ENCODE measurements at regions not wholly inside any gene's neighbourhood (a gene's known extent, or its start where the extent isn't known, plus 50 kb on each side); places are given as distances from the start of the nearest gene placed in this dataset.

- no peak overlapping the region for H3K18ac ChIP-seq (ENCODE audit: low read depth in 1 of 2, low read length in 2 of 2)
- no peak overlapping the region for H2BK5ac ChIP-seq (ENCODE audit: low read depth, low read length, poor library complexity, severe bottlenecking)
- H3K4me3 ChIP-seq (ENCODE audit: insufficient read depth in 1 of 2, low read depth in 1 of 2, low read length in 2 of 2), result no peak overlapping the region
- H3K9me3 ChIP-seq (ENCODE audit: control insufficient read depth, low read length), result no peaks in the 10 kb centered on the region
- no peaks in the 10 kb centered on the region for H3K4me1 ChIP-seq (ENCODE audit: control insufficient read depth, insufficient read depth, low read depth, low read length)
- H2AFZ ChIP-seq (ENCODE audit: low read depth, low read length), result no peak overlapping the region
- H3K23ac ChIP-seq (ENCODE audit: low read length in 2 of 2), result no peak overlapping the region
- H3K9ac ChIP-seq (ENCODE audit: low read length), result no peak overlapping the region
- no peak overlapping the region for H2BK120ac ChIP-seq (ENCODE audit: low read depth, low read length)
- no peak overlapping the region for H3K14ac ChIP-seq (ENCODE audit: low read length in 2 of 2)
- no peak overlapping the region for H2BK12ac ChIP-seq (ENCODE audit: low read length in 2 of 2)
- no peak overlapping the region for H3K27ac ChIP-seq (ENCODE audit: low read length, poor library complexity, severe bottlenecking)
- H3K79me1 ChIP-seq (replicated peaks; ENCODE audit: low read length, poor library complexity, severe bottlenecking), result no peaks in the 10 kb centered on the region
- H3K27me3 ChIP-seq (ENCODE audit: control insufficient read depth in 1 of 2, insufficient read depth in 1 of 2, low read length in 2 of 2), result peaks cover 0 to 35% of the 10 kb centered on the region in 2 experiments
- no peak overlapping the region for H2AK5ac ChIP-seq (ENCODE audit: low read length, severe bottlenecking)
- H4K91ac ChIP-seq (ENCODE audit: low read length), result no peak overlapping the region
- no peak overlapping the region for H4K8ac ChIP-seq (ENCODE audit: low read length)
- no peak overlapping the region for H3K4me2 ChIP-seq (ENCODE audit: low read length, poor library complexity, severe bottlenecking)
- WGBS, result 65% methylated on average over 4 of the region's 4 CpGs
- no peak overlapping the region for H3K4ac ChIP-seq (ENCODE audit: low read depth in 1 of 2, low read length in 2 of 2)
- no peak overlapping the region for H2BK15ac ChIP-seq (ENCODE audit: low read depth, poor library complexity, severe bottlenecking)
- no peak for DNase-seq
- H3K36me3 ChIP-seq (ENCODE audit: control insufficient read depth in 1 of 2, insufficient read depth in 2 of 2, low read depth in 1 of 2, low read length in 2 of 2), result no peaks in the 10 kb centered on the region
Measured at GRCh38 chr16:73915935-73916334, 380.7 kb upstream of the PSMD7 start.

- WGBS, result 46% methylated on average over 1 of the region's 5 CpGs
- no peak overlapping the region for H3K18ac ChIP-seq (ENCODE audit: low read depth in 1 of 2, low read length in 2 of 2)
- H3K4ac ChIP-seq (ENCODE audit: low read depth in 1 of 2, low read length in 2 of 2), result no peak overlapping the region
- no peak overlapping the region for H4K8ac ChIP-seq (ENCODE audit: low read length)
- H3K79me1 ChIP-seq (replicated peaks; ENCODE audit: low read length, poor library complexity, severe bottlenecking), result no peaks in the 10 kb centered on the region
- H3K36me3 ChIP-seq (ENCODE audit: control insufficient read depth in 1 of 2, insufficient read depth in 2 of 2, low read depth in 1 of 2, low read length in 2 of 2), result no peaks in the 10 kb centered on the region
- no peak overlapping the region for H3K9ac ChIP-seq (ENCODE audit: low read length)
- no peak overlapping the region for H2BK5ac ChIP-seq (ENCODE audit: low read depth, low read length, poor library complexity, severe bottlenecking)
- H2AFZ ChIP-seq (ENCODE audit: low read depth, low read length), result no peak overlapping the region
- no peaks in the 10 kb centered on the region for H3K9me3 ChIP-seq (ENCODE audit: control insufficient read depth, low read length)
- no peak overlapping the region for H3K4me2 ChIP-seq (ENCODE audit: low read length, poor library complexity, severe bottlenecking)
- DNase-seq, result no peak
- H2BK120ac ChIP-seq (ENCODE audit: low read depth, low read length), result no peak overlapping the region
- no peak overlapping the region for H3K27ac ChIP-seq (ENCODE audit: low read length, poor library complexity, severe bottlenecking)
- no peak overlapping the region for H3K23ac ChIP-seq (ENCODE audit: low read length in 2 of 2)
- no peak overlapping the region for H4K91ac ChIP-seq (ENCODE audit: low read length)
- no peak overlapping the region for H2BK12ac ChIP-seq (ENCODE audit: low read length in 2 of 2)
- no peak overlapping the region for H3K14ac ChIP-seq (ENCODE audit: low read length in 2 of 2)
- peaks cover 0 to 39% of the 10 kb centered on the region in 2 experiments for H3K27me3 ChIP-seq (ENCODE audit: control insufficient read depth in 1 of 2, insufficient read depth in 1 of 2, low read length in 2 of 2)
- no peak overlapping the region for H2AK5ac ChIP-seq (ENCODE audit: low read length, severe bottlenecking)
- no peak overlapping the region for H3K4me3 ChIP-seq (ENCODE audit: insufficient read depth in 1 of 2, low read depth in 1 of 2, low read length in 2 of 2)
- no peaks in the 10 kb centered on the region for H3K4me1 ChIP-seq (ENCODE audit: control insufficient read depth, insufficient read depth, low read depth, low read length)
- H2BK15ac ChIP-seq (ENCODE audit: low read depth, poor library complexity, severe bottlenecking), result no peak overlapping the region
Measured at GRCh38 chr16:73915140-73915539, 381.5 kb upstream of the PSMD7 start.

DNA sequence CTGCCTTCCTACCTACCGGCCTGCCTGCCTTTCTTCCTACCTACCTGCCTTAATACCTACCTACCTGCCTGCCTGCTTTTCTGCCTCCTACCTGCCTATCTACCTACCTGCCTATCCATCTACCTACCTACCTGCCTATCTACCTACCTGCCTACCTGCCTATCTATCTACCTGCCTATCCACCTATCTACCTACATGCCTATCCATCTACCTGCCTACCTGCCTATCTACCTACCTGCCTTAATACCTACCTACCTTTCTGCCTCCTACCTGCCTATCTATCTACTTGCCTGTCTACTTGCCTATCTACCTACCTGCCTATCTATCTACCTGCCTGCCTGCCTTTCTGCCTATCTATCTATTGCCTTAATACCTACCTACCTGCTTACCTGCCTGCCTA lies 383.8 kb upstream of the PSMD7 start:
- H2AK5ac ChIP-seq (ENCODE audit: low read length, severe bottlenecking), result no peak overlapping the region
- DNase-seq, result no peak
- H3K4me2 ChIP-seq (ENCODE audit: low read length, poor library complexity, severe bottlenecking), result no peak overlapping the region
- H2BK5ac ChIP-seq (ENCODE audit: low read depth, low read length, poor library complexity, severe bottlenecking), result no peak overlapping the region
- H3K4ac ChIP-seq (ENCODE audit: low read depth in 1 of 2, low read length in 2 of 2), result no peak overlapping the region
- H3K36me3 ChIP-seq (ENCODE audit: control insufficient read depth in 1 of 2, insufficient read depth in 2 of 2, low read depth in 1 of 2, low read length in 2 of 2), result no peaks in the 10 kb centered on the region
- H3K4me1 ChIP-seq (ENCODE audit: control insufficient read depth, insufficient read depth, low read depth, low read length), result no peaks in the 10 kb centered on the region
- H3K27me3 ChIP-seq (ENCODE audit: control insufficient read depth in 1 of 2, insufficient read depth in 1 of 2, low read length in 2 of 2), result peaks cover 0 to 31% of the 10 kb centered on the region in 2 experiments
- no peak overlapping the region for H4K8ac ChIP-seq (ENCODE audit: low read length)
- H2BK120ac ChIP-seq (ENCODE audit: low read depth, low read length), result no peak overlapping the region
- H3K27ac ChIP-seq (ENCODE audit: low read length, poor library complexity, severe bottlenecking), result no peak overlapping the region
- no peak overlapping the region for H2BK12ac ChIP-seq (ENCODE audit: low read length in 2 of 2)
- H3K14ac ChIP-seq (ENCODE audit: low read length in 2 of 2), result no peak overlapping the region
- no peak overlapping the region for H3K18ac ChIP-seq (ENCODE audit: low read depth in 1 of 2, low read length in 2 of 2)
- no peaks in the 10 kb centered on the region for H3K79me1 ChIP-seq (replicated peaks; ENCODE audit: low read length, poor library complexity, severe bottlenecking)
- 92% methylated on average over 1 of the region's 1 CpG for WGBS
- H3K4me3 ChIP-seq (ENCODE audit: insufficient read depth in 1 of 2, low read depth in 1 of 2, low read length in 2 of 2), result no peak overlapping the region
- peak overlapping the region; percentile 65 for H4K91ac ChIP-seq (ENCODE audit: low read length)
- no peak overlapping the region for H3K9ac ChIP-seq (ENCODE audit: low read length)
- no peak overlapping the region for H3K23ac ChIP-seq (ENCODE audit: low read length in 2 of 2)
- H2BK15ac ChIP-seq (ENCODE audit: low read depth, poor library complexity, severe bottlenecking), result no peak overlapping the region
- no peaks in the 10 kb centered on the region for H3K9me3 ChIP-seq (ENCODE audit: control insufficient read depth, low read length)
- H2AFZ ChIP-seq (ENCODE audit: low read depth, low read length), result no peak overlapping the region

DNA sequence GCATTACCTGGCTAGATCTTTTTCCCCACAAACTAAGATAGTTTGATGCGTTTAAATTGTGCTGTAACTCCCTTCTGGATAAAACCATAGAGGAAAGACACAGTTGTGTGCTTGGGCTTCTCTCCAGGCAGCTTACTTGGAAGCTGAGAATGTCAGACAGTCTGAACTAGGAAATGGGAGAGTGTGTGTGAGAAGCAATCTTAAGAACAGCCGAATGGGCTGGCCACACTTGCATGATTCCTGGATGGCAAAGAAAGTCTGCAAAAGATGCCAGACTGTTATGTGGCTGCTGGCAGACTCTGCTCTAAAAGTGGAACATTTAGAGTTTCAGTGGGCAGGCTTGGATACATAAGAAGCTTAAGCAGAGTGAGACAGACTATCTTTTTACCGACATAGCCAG lies 384.3 kb upstream of the PSMD7 start:
- WGBS, result 77% methylated on average over 3 of the region's 3 CpGs
- no peaks in the 10 kb centered on the region for H3K79me1 ChIP-seq (replicated peaks; ENCODE audit: low read length, poor library complexity, severe bottlenecking)
- no peak overlapping the region for H2AK5ac ChIP-seq (ENCODE audit: low read length, severe bottlenecking)
- no peak overlapping the region for H3K9ac ChIP-seq (ENCODE audit: low read length)
- no peak overlapping the region for H3K27ac ChIP-seq (ENCODE audit: low read length, poor library complexity, severe bottlenecking)
- peaks cover 0 to 27% of the 10 kb centered on the region in 2 experiments for H3K27me3 ChIP-seq (ENCODE audit: control insufficient read depth in 1 of 2, insufficient read depth in 1 of 2, low read length in 2 of 2)
- no peak overlapping the region for H2BK15ac ChIP-seq (ENCODE audit: low read depth, poor library complexity, severe bottlenecking)
- no peaks in the 10 kb centered on the region for H3K4me1 ChIP-seq (ENCODE audit: control insufficient read depth, insufficient read depth, low read depth, low read length)
- no peaks in the 10 kb centered on the region for H3K9me3 ChIP-seq (ENCODE audit: control insufficient read depth, low read length)
- H2AFZ ChIP-seq (ENCODE audit: low read depth, low read length), result no peak overlapping the region
- H2BK120ac ChIP-seq (ENCODE audit: low read depth, low read length), result no peak overlapping the region
- no peak overlapping the region for H3K23ac ChIP-seq (ENCODE audit: low read length in 2 of 2)
- H2BK5ac ChIP-seq (ENCODE audit: low read depth, low read length, poor library complexity, severe bottlenecking), result no peak overlapping the region
- no peak for DNase-seq
- no peaks in the 10 kb centered on the region for H3K36me3 ChIP-seq (ENCODE audit: control insufficient read depth in 1 of 2, insufficient read depth in 2 of 2, low read depth in 1 of 2, low read length in 2 of 2)
- no peak overlapping the region for H2BK12ac ChIP-seq (ENCODE audit: low read length in 2 of 2)
- no peak overlapping the region for H3K4me3 ChIP-seq (ENCODE audit: insufficient read depth in 1 of 2, low read depth in 1 of 2, low read length in 2 of 2)
- no peak overlapping the region for H4K91ac ChIP-seq (ENCODE audit: low read length)
- no peak overlapping the region for H3K14ac ChIP-seq (ENCODE audit: low read length in 2 of 2)
- H4K8ac ChIP-seq (ENCODE audit: low read length), result no peak overlapping the region
- H3K18ac ChIP-seq (ENCODE audit: low read depth in 1 of 2, low read length in 2 of 2), result no peak overlapping the region
- H3K4me2 ChIP-seq (ENCODE audit: low read length, poor library complexity, severe bottlenecking), result no peak overlapping the region
- no peak overlapping the region for H3K4ac ChIP-seq (ENCODE audit: low read depth in 1 of 2, low read length in 2 of 2)

Measured in mesenchymal stem cell (in vitro differentiated cells and primary cell).